Right lobe of liver (tissue), 4 donors: ENCODE measurements at regions not wholly inside any gene's neighbourhood (a gene's known extent, or its start where the extent isn't known, plus 50 kb on each side); places are given as distances from the start of the nearest gene placed in this dataset.

Experiments
- POLR2A ChIP-seq: fragments of 450-650 bp; IDR thresholded peaks from one replicate; pipeline ENCODE4 v1.6.1; 2017; ENCODE audit warnings: antibody characterized with exemption, mild to moderate bottlenecking
- TF ChIP-seq, protein P1 (sequence below), 4 donors: fragments of 200-600 bp in 3 of 4; fragments of 450-650 bp in 1 of 4; IDR thresholded peaks; one replicate each; pipeline versions ENCODE4 v1.5.1 to v1.8.0; 2016 to 2022; ENCODE audit warnings: antibody characterized with exemption in 4 of 4, mild to moderate bottlenecking in 2 of 4
- donor health status: DM: no; HTN: no; CAD: no.
- donor health status: DM: no; HTN: no; CAD: no.
- donor health status: DM: no; HTN: yes; CAD: no.

DNA sequence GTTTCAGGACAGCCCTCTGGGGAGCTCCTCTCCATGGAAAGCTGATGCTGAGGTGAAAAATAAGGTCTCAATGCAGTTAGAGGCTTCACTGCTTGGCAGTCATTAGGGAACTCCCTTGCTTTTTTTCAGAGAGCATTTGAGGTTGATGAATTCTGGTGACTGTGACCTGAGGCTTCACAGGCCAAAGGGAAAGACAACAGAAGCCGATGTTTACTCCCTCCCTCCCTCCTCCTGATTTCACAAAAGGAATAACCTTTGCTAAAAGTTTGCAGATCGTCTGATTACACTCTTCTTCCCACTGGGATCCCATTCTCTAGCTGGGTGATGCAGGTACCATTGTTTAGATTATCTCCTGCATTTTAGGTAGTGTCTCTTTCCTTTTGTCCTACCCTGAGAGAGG lies 329.4 kb downstream of the KIF4B start:
- TF ChIP-seq, protein P1, sequence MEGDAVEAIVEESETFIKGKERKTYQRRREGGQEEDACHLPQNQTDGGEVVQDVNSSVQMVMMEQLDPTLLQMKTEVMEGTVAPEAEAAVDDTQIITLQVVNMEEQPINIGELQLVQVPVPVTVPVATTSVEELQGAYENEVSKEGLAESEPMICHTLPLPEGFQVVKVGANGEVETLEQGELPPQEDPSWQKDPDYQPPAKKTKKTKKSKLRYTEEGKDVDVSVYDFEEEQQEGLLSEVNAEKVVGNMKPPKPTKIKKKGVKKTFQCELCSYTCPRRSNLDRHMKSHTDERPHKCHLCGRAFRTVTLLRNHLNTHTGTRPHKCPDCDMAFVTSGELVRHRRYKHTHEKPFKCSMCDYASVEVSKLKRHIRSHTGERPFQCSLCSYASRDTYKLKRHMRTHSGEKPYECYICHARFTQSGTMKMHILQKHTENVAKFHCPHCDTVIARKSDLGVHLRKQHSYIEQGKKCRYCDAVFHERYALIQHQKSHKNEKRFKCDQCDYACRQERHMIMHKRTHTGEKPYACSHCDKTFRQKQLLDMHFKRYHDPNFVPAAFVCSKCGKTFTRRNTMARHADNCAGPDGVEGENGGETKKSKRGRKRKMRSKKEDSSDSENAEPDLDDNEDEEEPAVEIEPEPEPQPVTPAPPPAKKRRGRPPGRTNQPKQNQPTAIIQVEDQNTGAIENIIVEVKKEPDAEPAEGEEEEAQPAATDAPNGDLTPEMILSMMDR (IDR thresholded peaks at IDR 0.05): no peak
- no peak for TF ChIP-seq POLR2A
